Adrenal gland (tissue), 5 donors: ENCODE measurements at regions not wholly inside any gene's neighbourhood (a gene's known extent, or its start where the extent isn't known, plus 50 kb on each side); places are given as distances from the start of the nearest gene placed in this dataset.

Source experiments
- POLR2A ChIP-seq, 2 donors: fragments of 450-650 bp; IDR thresholded peaks; one replicate each; pipeline ENCODE4 v1.6.1; 2017; ENCODE audit warnings: antibody characterized with exemption in 2 of 2, mild to moderate bottlenecking in 2 of 2, moderate library complexity in 1 of 2
- TF ChIP-seq, protein P1 (sequence below), 6 experiments: fragments of 450-650 bp in 4 of 6; fragments of 200-600 bp in 2 of 6; sonication (generic) in 1 of 6; IDR thresholded peaks; 1 replicate in 5 of 6; 2 replicates in 1 of 6; pipeline versions ENCODE4 v1.5.1 to v1.8.0; 2016 to 2021; ENCODE audit warnings: antibody characterized with exemption in 6 of 6, mild to moderate bottlenecking in 2 of 6, moderate library complexity in 1 of 6
- donor health status: DM: no; HTN: no; CAD: no.

DNA sequence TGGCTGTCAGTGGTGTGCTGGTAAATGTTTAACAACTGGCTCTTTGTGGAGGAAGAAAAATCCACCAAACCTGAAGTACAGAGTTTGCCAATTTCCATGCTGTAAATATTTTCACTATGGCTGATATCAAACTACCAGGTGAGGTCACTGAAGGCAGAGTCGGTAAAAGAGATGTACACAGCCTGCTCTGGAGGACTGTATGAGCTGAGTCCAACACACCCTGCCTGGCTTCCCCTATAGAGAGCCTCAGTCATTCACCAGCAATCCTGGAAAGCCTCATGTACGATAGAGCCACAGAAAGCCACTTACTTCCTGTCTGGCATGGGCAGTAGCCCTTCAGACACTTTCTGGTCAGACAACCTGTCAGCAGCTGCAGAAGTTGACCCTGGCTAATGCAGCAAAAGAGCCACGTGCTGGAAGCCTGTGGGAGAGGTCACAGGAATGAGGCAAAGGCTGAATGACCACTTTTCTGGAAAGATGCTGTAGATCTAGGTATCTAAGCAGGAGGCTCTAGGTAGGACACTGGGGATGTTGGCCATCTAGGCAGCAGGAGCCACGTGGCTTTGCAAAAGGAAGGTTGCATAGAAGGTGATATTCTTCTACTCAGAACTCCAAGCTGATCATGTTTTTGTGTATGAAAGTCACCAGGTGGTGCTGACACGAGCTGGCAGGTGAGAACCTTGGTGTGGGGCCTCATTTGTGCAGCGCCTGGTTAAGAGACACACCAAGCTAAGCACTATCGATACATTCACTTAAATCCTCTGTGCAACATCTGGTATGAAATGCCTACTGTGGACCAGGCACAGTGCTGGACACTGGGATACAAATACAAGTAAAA lies 553.9 kb downstream of the VRK1 start:
- TF ChIP-seq, protein P1, sequence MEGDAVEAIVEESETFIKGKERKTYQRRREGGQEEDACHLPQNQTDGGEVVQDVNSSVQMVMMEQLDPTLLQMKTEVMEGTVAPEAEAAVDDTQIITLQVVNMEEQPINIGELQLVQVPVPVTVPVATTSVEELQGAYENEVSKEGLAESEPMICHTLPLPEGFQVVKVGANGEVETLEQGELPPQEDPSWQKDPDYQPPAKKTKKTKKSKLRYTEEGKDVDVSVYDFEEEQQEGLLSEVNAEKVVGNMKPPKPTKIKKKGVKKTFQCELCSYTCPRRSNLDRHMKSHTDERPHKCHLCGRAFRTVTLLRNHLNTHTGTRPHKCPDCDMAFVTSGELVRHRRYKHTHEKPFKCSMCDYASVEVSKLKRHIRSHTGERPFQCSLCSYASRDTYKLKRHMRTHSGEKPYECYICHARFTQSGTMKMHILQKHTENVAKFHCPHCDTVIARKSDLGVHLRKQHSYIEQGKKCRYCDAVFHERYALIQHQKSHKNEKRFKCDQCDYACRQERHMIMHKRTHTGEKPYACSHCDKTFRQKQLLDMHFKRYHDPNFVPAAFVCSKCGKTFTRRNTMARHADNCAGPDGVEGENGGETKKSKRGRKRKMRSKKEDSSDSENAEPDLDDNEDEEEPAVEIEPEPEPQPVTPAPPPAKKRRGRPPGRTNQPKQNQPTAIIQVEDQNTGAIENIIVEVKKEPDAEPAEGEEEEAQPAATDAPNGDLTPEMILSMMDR (IDR thresholded peaks at IDR 0.05), result no peak
- TF ChIP-seq POLR2A (IDR thresholded peaks at IDR 0.05), result no peak
